Right lobe of liver (tissue), 4 donors: ENCODE measurements at regions not wholly inside any gene's neighbourhood (a gene's known extent, or its start where the extent isn't known, plus 50 kb on each side); places are given as distances from the start of the nearest gene placed in this dataset.

Experiments
- POLR2A ChIP-seq: fragments of 450-650 bp; IDR thresholded peaks from one replicate; pipeline ENCODE4 v1.6.1; 2017; ENCODE audit warnings: antibody characterized with exemption, mild to moderate bottlenecking
- TF ChIP-seq, protein P1 (sequence below), 4 donors: fragments of 200-600 bp in 3 of 4; fragments of 450-650 bp in 1 of 4; IDR thresholded peaks; one replicate each; pipeline versions ENCODE4 v1.5.1 to v1.8.0; 2016 to 2022; ENCODE audit warnings: antibody characterized with exemption in 4 of 4, mild to moderate bottlenecking in 2 of 4
- donor health status: DM: no; HTN: no; CAD: no.
- donor health status: DM: no; HTN: no; CAD: no.
- donor health status: DM: no; HTN: yes; CAD: no.

GRCh38 chr12:102755266-102755665 is 161.8 kb downstream of the PAH start:
- TF ChIP-seq POLR2A, result no peak
- TF ChIP-seq, protein P1, sequence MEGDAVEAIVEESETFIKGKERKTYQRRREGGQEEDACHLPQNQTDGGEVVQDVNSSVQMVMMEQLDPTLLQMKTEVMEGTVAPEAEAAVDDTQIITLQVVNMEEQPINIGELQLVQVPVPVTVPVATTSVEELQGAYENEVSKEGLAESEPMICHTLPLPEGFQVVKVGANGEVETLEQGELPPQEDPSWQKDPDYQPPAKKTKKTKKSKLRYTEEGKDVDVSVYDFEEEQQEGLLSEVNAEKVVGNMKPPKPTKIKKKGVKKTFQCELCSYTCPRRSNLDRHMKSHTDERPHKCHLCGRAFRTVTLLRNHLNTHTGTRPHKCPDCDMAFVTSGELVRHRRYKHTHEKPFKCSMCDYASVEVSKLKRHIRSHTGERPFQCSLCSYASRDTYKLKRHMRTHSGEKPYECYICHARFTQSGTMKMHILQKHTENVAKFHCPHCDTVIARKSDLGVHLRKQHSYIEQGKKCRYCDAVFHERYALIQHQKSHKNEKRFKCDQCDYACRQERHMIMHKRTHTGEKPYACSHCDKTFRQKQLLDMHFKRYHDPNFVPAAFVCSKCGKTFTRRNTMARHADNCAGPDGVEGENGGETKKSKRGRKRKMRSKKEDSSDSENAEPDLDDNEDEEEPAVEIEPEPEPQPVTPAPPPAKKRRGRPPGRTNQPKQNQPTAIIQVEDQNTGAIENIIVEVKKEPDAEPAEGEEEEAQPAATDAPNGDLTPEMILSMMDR (IDR thresholded peaks at IDR 0.05), result no peak
